ENCODE measurements at regions not wholly inside any gene's neighbourhood (a gene's known extent, or its start where the extent isn't known, plus 50 kb on each side); places are given as distances from the start of the nearest gene placed in this dataset.
A peak's percentile ranks its signal among the peaks of the same experiment; 100 is the strongest.
"Not testable (repeated sequence)": the region's sequence is repeated elsewhere in the genome, so short reads cannot be mapped to it uniquely, and the experiment has no call there.

DNA sequence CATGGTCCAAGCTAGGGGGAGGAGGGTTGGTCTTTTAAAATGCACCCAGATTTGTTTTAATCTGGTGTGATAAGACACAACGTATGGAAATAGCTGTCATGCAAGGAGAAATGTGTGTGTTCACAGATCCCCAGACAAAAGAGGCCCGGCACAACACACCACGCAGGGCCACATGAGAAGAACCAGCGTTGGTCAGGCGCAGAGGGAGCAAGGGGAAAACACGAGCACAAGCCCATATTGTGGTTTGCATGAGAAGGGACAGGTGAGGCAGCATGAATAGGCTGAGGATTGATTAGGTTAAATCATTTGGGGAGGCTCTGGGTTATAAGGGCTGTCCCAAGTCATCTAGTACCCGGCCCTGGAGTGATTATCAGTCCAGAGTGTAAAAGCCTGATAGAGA, 272.5 kb upstream of the NCKAP5 start:
- DNase-seq (ENCODE audit: low read depth): no peak

DNA sequence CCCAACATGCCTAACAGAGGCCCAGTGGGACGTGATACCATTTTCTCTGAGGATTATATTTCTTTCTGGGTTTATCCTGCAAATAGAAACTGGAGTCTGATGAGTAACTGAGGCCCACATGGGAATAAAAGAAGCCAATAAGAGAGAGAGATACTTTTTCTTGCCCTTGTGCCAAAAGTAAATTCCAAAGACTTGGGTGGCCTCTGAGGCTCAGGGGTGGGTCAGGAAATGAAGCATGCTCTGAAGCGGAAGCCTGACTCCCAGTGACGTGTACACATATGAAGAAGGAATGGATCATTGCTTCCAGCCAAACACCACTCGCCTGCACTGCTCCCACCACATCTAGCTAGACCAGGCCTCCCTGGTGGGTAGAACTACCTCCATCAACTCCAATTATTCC, 273.6 kb upstream of the NCKAP5 start:
- peak; percentile 83 for DNase-seq (ENCODE audit: low read depth)

DNA sequence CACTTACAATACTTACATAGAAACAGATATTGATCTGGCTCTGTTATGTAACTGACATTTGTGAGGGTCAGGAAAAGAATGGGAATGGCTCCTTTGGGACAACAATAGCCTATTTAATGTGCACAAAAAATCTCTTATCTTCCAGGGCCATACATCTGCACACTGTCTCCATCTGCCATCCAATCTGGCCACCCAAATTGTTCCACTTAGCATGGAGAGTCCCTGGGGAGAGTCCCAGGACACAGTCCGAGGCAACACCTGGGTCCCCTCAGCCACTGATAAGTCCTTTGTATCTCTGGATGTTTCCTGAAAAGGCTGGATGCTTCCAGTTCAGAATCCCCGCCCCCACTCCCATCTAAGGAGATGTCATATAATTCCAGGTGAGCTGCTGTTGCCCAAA, 274.2 kb upstream of the NCKAP5 start:
- no peak for DNase-seq (ENCODE audit: low read depth)

DNA sequence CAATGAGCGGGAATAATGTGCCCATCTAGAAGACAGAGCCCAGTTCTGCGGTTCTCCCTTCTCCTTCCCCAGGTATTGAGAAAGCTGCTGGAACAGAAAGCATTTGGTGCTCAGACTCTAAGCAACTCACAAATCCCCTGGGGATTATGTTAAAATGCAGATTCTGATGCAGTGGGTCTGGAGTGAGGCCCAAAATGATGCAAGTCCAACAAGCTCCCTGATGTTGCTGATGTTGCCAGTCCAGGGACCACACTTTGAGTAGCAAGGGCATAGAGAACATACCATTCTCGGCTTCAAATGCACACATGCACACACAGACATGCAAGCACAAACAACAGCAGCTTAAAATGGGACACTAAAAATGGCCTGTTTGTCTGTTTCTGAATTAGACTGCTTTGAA, 274.8 kb upstream of the NCKAP5 start:
- peak; percentile 76 for DNase-seq (ENCODE audit: low read depth)

DNA sequence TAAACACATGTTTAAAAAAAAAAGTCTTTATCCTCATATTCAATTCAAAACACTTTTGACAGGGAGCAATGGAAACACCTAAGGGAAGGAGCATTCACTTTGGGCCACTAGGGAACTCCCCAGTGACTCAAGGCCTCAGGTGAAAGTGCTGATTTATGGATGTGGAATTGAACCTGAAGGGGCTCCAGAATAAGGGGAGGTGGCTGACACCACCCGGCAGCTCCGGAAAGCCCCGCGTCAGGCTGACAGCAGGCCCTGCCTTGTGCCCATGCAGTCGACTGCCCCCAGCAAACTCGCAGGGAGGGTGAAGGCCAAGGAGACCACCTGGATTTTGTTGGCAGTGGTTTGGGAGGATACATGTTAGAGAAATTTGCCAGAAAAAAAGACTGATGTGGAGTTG, 275.3 kb upstream of the NCKAP5 start:
- DNase-seq (ENCODE audit: low read depth): no peak

DNA sequence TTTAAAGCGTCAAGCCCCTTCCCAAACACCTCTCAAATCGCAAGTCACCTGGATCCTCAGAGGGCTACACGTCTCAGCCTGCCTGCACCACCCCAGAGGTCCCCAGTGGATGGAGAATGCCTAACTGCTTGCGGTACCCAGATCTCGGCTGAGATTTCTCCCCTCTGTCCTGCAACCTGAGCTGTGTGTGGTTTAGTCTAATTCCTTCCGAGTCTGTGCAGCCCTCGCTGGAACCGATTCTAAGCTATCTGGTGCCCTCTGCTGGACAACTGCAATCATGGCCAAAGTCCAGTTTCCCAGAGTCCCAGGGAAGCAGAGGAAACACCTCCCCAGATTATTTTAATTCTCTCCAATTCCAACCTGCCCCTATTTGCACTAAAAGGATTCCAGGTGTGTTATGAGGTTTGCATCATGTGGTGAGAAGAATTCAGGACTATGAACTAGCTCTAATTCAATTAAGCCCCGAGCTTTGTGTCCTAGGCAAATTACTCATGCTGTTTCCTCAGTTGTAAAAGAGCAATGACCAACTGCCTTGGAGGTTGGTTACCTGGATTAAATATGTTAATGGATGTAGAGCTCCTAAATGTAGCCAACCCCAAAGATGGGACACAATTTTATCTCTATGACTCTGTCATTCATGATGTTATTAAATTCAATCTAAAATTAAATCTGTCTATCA, 276.1 kb upstream of the NCKAP5 start:
- peak; percentile 62 for DNase-seq (ENCODE audit: low read depth)

DNA sequence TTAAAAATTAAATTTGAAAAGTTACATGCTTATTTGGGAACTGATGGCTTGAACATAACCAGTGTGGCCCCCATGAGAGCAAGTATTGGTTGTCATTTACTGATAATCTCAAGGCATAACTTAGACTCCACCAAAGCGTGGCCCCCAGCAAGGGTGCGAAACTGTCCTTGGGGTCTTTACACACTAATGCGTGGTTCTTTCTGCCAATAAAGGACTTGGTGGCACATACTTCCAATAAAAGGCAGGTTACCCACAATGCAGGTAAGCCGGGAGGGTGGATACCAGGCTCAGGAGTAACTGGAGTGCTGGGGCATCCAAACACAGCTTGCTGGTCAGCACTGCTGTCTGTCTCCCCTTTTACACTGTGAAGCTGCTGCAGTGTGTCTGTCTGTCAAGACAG, 278.2 kb upstream of the NCKAP5 start:
- DNase-seq (ENCODE audit: low read depth): no peak

DNA sequence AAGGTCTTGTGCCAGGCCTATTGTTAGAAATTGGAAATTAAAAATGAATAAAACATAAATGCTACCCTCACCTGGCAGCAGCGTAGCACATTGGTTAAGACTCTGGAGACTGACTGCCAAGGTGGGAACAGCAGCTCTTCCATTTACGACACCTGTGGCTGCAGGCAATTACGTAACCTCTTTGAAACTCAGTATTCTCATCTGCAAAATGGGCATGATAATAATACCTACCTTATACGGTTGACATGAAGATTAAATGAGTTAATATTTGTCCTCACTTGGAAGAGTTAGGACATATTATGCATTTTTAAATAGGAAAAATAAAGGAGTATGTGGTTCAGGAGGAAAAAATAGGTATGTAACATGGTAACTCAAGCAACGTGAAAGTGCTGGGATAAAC, 279.3 kb upstream of the NCKAP5 start:
- DNase-seq (ENCODE audit: low read depth): no peak

DNA sequence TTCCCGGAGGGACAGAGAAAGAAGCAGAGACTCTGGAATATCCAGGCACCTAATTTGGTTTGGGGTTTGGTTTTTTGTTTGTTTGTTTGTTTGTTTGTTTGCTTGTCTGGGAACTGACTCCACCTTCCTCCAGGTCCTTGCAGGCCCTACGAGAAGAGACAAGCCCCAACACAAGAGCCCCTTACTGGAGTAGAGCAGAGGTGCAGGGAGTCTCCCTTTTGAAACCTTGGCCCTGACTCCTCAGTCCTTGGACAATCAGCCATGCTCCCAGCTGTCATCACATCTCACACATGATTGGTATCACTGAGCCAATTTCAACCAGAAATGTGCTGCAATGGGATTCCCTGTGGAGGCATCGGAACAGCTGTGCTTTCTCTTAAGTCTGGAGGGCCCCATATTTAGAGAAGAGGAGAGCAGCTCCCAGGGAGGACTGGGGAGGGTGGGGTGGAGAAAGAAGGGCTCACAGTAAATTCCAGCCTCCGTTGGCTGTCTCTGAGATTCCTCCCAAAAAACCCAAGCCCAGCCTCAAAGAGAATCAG, 279.9 kb upstream of the NCKAP5 start:
- no peak for DNase-seq (ENCODE audit: low read depth)

DNA sequence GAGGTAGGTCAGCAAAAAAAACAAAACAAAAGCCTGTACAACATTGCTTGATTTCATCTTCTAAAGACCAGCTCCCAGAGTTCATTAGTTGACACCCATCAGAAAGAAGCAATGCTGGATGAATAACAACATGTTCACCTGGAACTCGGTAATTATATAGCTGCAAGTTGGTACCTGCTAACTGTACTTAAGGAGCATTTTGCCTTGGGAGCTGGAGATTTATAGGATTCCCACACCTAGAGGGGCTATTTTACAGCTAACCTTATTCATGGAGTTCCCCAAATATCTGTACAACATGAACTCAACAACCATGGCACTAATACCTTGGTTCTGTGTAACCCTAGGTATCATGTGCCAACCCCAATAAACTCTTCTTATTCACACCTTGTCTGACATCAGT, 281.1 kb upstream of the NCKAP5 start:
- DNase-seq (ENCODE audit: low read depth): no peak

DNA sequence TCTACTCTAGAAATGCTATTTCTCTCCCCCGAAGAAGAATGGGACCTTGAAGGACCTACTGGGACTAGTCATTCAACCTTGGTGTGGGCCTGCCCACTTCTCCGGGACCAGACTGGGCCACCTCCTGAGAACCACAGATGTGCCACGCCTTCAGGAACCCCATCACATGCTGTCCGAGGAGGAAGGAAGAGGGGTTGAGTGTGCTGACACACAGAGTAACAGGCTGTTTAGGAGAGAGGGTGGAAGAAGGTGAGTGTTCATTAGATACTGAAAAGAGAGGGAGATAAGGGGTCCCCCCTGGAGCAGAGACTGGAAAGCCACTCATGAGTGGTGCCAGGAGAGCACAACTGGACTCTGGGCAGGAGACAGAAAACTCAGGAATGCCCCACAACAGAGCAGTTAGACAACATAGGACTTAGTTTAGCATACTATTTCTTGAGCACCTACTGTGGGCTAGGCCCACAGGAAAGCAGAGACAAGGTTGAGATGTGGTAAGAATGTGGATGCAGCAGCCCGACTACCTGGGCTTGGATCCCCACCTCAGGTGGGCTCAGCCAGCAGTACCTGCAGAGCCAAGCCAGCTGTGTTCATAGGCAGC, 286.4 kb upstream of the NCKAP5 start:
- no peak for DNase-seq (ENCODE audit: low read depth)

DNA sequence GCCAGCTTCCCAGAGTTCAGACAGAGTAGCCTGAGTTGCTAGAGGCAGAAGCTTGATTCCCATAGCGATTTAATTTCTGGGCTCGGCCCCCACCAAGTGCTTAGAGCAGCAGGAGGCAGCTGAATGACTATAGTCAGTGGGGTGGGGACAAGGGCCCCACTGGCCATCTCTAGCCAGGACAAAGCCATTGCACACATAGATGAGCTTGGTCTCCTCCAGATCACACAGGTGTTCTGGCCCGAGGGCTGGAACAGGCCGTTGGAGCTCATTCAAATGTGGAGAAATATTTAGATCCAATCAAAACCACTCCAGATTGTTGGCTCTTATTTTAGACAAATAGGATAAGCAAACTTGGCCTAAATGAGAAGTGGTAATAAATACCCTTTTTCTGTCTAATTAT, 287.3 kb upstream of the NCKAP5 start:
- no peak for DNase-seq (ENCODE audit: low read depth)

DNA sequence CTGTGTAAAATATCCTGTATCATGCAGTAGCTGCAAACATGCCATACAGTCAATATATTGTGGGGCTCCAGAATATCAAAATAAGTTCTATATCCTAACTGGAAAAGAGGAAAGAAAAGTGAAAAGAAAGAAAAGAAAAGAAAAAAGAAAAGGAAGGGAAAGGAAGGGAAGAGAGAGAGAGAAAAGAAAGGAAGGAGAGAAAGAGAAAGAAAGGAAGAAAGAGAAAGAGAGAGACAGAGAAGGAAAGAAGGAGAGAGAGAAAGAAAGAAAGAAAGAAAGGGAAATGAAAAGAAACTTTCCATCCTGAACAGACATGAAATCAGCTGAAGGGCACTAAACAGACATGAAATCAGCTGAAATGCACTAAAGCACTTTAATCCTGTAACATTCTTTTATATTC, 288.4 kb upstream of the NCKAP5 start:
- no peak for DNase-seq (ENCODE audit: low read depth)

DNA sequence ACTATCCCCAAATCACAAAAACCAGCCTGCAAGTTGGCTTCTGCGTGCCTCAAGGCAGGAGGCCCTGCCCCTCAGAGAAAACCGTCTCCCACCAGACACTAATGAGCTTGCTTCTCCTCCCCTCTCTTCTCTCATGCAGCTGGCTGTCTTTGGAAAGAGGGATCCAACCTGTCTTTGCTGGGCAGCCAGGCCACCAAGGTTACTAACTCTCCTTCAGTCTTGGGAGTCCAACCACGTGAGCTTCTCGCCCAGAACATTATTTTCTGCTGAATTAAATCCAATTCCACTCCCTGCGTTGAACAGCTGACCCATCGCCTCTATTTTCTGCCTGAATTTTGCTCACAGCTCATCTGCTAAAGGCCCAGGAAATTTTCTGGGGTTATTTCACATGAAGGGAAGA, 291.3 kb upstream of the NCKAP5 start:
- no peak for DNase-seq (ENCODE audit: low read depth)

DNA sequence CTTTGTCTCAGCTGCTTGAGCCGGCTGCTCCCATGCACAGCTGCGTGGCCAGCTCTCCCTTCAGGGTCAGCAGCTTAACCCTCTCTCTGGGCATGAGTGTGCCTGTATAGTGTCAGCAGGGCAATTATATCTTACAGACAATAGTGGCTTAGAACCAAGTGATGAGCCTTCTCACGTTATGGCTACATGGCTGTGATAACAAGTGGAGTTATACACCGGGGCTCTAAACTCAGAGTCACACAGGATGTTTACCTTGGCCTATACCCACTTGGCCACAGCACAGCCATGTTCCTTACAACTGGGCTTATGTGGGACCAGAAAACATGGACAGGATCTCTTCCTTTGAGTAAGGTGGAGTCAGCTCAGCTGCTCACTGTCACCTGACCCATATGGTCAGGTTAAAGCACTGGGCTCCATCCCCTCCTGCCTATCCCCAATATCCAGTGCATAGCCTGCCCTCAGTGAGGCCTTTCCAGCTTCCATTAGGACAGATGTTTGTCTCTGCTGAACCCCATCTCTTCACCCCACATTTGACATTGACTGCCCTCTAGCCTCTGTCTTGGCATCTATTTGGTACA, 294.2 kb upstream of the NCKAP5 start:
- DNase-seq (ENCODE audit: low read depth): no peak

DNA sequence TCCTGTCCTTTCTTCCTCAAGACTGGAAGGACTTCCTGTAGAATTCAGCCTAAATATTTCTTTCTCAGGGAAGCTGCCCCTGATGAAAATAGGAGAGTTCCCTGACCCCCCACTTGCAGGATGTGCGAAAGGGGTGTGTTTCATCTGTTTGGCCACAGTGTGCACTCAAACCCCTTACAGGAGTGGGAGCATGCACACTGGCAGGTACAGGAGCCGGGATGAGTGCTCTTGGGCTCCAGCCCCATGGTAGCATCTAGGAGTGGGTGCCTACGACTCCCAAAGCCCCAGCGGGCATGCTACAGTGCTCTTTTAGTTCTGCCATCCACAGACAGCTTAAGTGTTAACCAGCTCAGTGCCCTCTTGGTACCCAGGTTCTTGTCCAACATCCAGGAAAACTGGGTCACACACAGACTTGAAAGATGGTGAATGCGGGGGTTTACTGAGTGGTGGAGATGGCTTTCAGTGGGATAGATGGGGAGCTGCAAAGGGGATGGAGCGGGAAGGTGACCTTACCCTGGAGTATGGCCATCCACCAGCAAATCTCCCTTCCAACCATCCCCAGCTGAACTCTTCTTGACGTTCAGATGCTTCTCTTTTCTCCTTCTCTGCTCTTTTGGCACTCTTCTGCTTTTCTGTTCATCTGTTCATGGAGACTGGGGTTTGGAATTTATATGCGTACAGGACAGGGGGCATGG, 295.0 kb upstream of the NCKAP5 start:
- DNase-seq (ENCODE audit: low read depth): no peak

DNA sequence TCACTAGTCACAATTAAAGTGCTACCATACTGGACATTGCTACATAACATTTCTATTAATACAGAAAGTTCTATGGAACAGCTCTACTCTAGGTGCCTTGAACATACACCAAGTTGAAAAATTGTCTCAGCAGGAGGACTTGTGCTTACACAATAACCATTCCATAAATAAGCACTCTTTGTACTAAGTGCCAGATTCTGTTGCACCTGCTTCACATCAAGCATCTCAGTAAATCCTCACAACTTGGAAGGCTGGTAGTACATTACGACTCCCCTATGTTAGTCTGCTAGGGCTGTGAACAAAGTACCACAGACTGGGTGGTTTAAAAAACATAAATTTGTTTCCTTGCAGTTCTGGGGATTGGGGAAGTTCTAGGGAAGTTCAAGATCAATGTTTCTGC, 296.9 kb upstream of the NCKAP5 start:
- no peak for DNase-seq (ENCODE audit: low read depth)

DNA sequence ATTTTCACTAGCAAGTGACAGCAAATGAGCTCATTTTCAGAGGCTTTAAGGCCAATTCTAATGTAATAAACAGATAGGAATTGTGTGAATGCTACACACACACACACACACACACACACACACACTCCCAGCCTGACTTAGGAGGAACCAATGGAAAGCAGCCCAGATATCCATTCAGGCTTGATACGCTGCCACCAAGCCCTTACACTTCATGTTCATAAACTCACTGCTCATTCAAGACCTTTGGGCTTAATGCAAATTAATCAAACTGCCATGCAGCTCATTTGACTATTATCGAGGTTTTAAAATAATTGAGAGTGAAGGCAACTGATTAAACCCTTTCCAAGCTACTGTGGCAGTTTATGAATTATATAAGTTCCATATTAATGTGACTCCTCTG, 298.9 kb upstream of the NCKAP5 start:
- DNase-seq (ENCODE audit: low read depth): no peak

DNA sequence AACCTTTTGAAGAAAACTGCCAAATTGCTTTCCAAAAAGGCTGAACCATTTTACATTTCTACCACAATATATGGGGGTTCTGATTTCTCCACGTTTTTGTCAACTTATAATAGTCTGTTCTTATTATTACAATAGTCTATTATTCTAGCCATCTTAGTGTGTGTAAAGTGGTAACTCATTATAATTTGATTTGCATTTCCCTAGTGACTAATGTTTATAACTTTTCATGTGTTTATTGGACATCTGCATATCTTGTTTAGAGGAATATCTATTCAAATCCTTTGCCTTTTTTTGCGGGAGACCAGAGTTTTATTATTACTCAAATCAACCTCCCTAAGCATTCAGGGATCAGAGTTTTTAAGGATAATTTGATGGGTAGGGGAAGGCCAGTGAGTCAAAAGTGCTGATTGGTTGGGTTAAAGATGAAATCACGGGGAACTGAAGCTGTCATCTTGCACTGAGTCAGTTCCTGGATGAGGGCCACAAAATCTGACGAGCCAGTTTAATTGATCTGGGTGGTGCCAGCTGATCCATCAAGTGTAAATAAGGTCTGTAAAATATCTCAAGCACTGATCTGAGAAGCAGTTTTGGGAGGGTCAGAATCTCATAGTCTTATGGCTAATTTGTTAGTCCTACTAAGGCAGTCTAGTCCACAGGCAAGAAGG, 303.4 kb upstream of the NCKAP5 start:
- no peak for DNase-seq (ENCODE audit: low read depth)

DNA sequence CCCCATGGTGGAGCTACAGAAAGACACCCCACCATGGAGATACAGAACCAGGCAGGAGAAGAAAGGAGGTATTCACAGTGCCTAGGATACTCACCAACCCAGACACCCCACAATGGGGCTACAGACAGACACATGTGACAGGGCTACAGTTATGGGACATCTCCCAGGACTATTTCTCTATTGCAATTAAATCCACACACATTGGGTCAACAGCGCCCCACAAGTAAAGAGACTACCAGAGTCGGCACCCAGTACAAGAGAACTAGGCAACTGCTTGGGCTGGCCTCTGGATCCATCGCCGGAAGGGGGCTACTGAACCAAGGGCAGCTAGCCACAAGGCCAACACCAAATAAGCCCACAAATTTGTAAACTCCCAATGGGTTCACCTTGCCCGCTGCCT, 310.1 kb upstream of the NCKAP5 start:
- no peak for DNase-seq (ENCODE audit: low read depth)

DNA sequence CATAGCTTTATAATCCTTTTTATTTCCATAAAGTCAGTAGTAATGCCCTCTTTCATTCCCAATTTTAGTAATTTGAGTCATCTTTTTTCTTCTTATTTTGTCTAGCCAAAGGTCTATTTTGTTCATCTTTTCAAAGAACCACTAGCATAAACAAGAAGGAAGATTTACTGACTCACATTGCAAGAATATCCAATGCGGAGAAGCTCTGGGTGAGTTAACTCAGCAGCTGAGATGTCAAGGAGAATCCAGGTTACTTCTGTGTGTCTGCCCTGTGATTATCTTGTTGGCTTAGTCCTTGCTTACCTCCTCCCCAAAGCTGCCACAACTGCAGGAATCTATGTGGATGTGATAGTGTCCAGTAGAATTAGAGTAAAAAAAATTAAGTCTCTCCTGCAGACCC, 311.4 kb upstream of the NCKAP5 start:
- DNase-seq (ENCODE audit: low read depth): no peak

DNA sequence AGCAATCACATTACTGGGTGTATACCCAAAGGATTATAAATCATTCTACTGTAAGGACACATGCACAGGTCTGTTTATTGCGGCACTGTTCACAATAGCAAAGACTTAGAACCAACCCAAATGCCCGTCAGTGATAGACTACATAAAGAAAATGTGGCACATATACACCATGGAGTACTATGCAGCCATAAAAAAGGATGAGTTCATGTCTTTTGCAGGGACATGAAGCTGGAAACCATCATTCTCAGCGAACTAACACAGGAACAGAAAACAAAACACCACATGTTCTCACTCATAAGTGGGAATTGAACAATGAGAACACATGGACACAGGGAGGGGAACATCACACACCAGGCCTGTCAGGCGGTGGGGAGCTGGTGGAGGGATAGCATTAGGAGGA, 313.9 kb upstream of the NCKAP5 start:
- DNase-seq (ENCODE audit: low read depth): not testable (repeated sequence)
